Neural progenitor cell (in vitro differentiated cells): ENCODE measurements at regions not wholly inside any gene's neighbourhood (a gene's known extent, or its start where the extent isn't known, plus 50 kb on each side); places are given as distances from the start of the nearest gene placed in this dataset.

Source experiments
- DNase-seq: peaks from one replicate; pipeline ENCODE4 v3.0.0-alpha.2; 2016; ENCODE audit warnings: low spot score
- H2AFZ ChIP-seq: fragments of 200-600 bp; sonication (generic); replicated peaks from 2 replicates; pipeline ENCODE4 v1.6.1; 2016; ENCODE audit warnings: antibody characterized with exemption
- H3F3A ChIP-seq: fragments of 200-600 bp; sonication (generic); 2 replicates; pipeline ENCODE4 v1.6.1; 2016; ENCODE audit warnings: antibody characterized with exemption, low read depth
- H3K27ac ChIP-seq: fragments of 200-600 bp; sonication (generic); 2 replicates; pipeline ENCODE4 v1.5.1; 2016; ENCODE audit warnings: mild to moderate bottlenecking
- H3K27me3 ChIP-seq: fragments of 200-600 bp; sonication (generic); 2 replicates; pipeline ENCODE4 v1.6.1; 2016; ENCODE audit warnings: mild to moderate bottlenecking, moderate library complexity
- H3K36me3 ChIP-seq: fragments of 200-600 bp; sonication (generic); 2 replicates; pipeline ENCODE4 v1.5.1; 2016
- H3K4me1 ChIP-seq: fragments of 200-600 bp; sonication (generic); 2 replicates; pipeline ENCODE4 v1.6.1; 2016; ENCODE audit warnings: mixed run types
- H3K4me2 ChIP-seq: fragments of 200-600 bp; sonication (generic); 2 replicates; pipeline ENCODE4 v1.6.1; 2016
- H3K4me3 ChIP-seq: fragments of 200-600 bp; sonication (generic); 2 replicates; pipeline ENCODE4 v1.5.1; 2016
- H3K79me2 ChIP-seq: fragments of 200-600 bp; sonication (generic); 2 replicates; pipeline ENCODE4 v1.6.1; 2016; ENCODE audit warnings: low read depth
- H3K9ac ChIP-seq: fragments of 200-600 bp; sonication (generic); 2 replicates; pipeline ENCODE4 v1.6.1; 2016
- H3K9me3 ChIP-seq: fragments of 200-600 bp; sonication (generic); 2 replicates; pipeline ENCODE4 v1.5.1; 2016; ENCODE audit warnings: low read depth
- H4K20me1 ChIP-seq: fragments of 200-600 bp; sonication (generic); 2 replicates; pipeline ENCODE4 v1.6.1; 2016; ENCODE audit warnings: low read depth
- H3K27ac Mint-ChIP-seq: 3 replicates; pipeline ENCODE4 v1.8.0; 2021; ENCODE audit warnings: mixed read lengths
- H3K27me3 Mint-ChIP-seq: 2 replicates; pipeline ENCODE4 v1.8.0; 2022; ENCODE audit warnings: low read depth, mild to moderate bottlenecking, inconsistent platforms, moderate library complexity, mixed read lengths; ENCODE audit not compliant: insufficient read depth
- H3K36me3 Mint-ChIP-seq: 3 replicates; pipeline ENCODE4 v1.8.0; 2021; ENCODE audit warnings: mixed read lengths
- H3K4me1 Mint-ChIP-seq: 3 replicates; pipeline ENCODE4 v1.8.0; 2021; ENCODE audit warnings: mixed read lengths
- H3K4me3 Mint-ChIP-seq: 3 replicates; pipeline ENCODE4 v1.8.0; 2021; ENCODE audit warnings: mild to moderate bottlenecking, moderate library complexity, mixed read lengths
- H3K9me3 Mint-ChIP-seq: 3 replicates; pipeline ENCODE4 v1.8.0; 2020; ENCODE audit warnings: mixed read lengths
- CTCF ChIP-seq: fragments of 200-600 bp; sonication (generic); IDR thresholded peaks from 2 replicates; pipeline ENCODE4 v1.5.1; 2017; ENCODE audit warnings: antibody characterized with exemption, mild to moderate bottlenecking
- EZH2 ChIP-seq: fragments of 200-600 bp; sonication (generic); IDR thresholded peaks from 2 replicates; pipeline ENCODE4 v1.6.1; 2017; ENCODE audit warnings: antibody characterized with exemption, mild to moderate bottlenecking, moderate library complexity
- EZH2phosphoT487 ChIP-seq: fragments of 200-600 bp; sonication (generic); IDR thresholded peaks from 2 replicates; pipeline ENCODE4 v1.6.1; 2017; ENCODE audit warnings: antibody characterized with exemption

GRCh38 chr3:25133588-25133987 is 294.5 kb upstream of the RARB start:
- peaks cover 15% of the 10 kb centered on the region for H3K9me3 ChIP-seq
- peaks cover 12% of the 10 kb centered on the region for H3K9me3 Mint-ChIP-seq
- H3K4me1 ChIP-seq = no peaks in the 10 kb centered on the region
- no peaks in the 10 kb centered on the region for H3K27me3 ChIP-seq
- no peak overlapping the region for H3K4me3 ChIP-seq
- no peaks in the 10 kb centered on the region for H3K79me2 ChIP-seq
- no peak overlapping the region for H3K27ac ChIP-seq
- H3K4me1 Mint-ChIP-seq = no peaks in the 10 kb centered on the region
- H3K27ac Mint-ChIP-seq = no peak overlapping the region
- H3F3A ChIP-seq = no peaks in the 10 kb centered on the region
- H3K9ac ChIP-seq = no peak overlapping the region
- no peaks in the 10 kb centered on the region for H3K36me3 ChIP-seq
- H4K20me1 ChIP-seq = no peaks in the 10 kb centered on the region
- no peak for TF ChIP-seq CTCF
- no peak for TF ChIP-seq EZH2phosphoT487
- TF ChIP-seq EZH2 = no peak
- no peak for DNase-seq
- no peaks in the 10 kb centered on the region for H3K27me3 Mint-ChIP-seq
- H3K36me3 Mint-ChIP-seq = no peaks in the 10 kb centered on the region
- no peak overlapping the region for H3K4me3 Mint-ChIP-seq
- no peak overlapping the region for H3K4me2 ChIP-seq
- H2AFZ ChIP-seq = no peak overlapping the region

GRCh38 chr3:25137606-25138005 is 290.5 kb upstream of the RARB start:
- H3K4me2 ChIP-seq = no peak overlapping the region
- no peaks in the 10 kb centered on the region for H4K20me1 ChIP-seq
- H3K4me1 ChIP-seq = no peaks in the 10 kb centered on the region
- no peak overlapping the region for H3K9ac ChIP-seq
- H3K79me2 ChIP-seq = no peaks in the 10 kb centered on the region
- no peak for DNase-seq
- Mint-ChIP-seq H3K4me1 (no peaks in the 10 kb centered on the region), H3K27me3 (no peaks in the 10 kb centered on the region), H3K4me3 (no peak overlapping the region), H3K27ac (no peak overlapping the region), H3K36me3 (no peaks in the 10 kb centered on the region), H3K9me3 (no peaks in the 10 kb centered on the region)
- no peak for TF ChIP-seq CTCF
- TF ChIP-seq EZH2 = no peak
- no peak for TF ChIP-seq EZH2phosphoT487
- H3K9me3 ChIP-seq = no peaks in the 10 kb centered on the region
- no peak overlapping the region for H3K4me3 ChIP-seq
- no peaks in the 10 kb centered on the region for H3K36me3 ChIP-seq
- no peaks in the 10 kb centered on the region for H3K27me3 ChIP-seq
- H3F3A ChIP-seq = no peaks in the 10 kb centered on the region
- H3K27ac ChIP-seq = no peak overlapping the region
- peak overlapping the region; percentile 47 for H2AFZ ChIP-seq

DNA sequence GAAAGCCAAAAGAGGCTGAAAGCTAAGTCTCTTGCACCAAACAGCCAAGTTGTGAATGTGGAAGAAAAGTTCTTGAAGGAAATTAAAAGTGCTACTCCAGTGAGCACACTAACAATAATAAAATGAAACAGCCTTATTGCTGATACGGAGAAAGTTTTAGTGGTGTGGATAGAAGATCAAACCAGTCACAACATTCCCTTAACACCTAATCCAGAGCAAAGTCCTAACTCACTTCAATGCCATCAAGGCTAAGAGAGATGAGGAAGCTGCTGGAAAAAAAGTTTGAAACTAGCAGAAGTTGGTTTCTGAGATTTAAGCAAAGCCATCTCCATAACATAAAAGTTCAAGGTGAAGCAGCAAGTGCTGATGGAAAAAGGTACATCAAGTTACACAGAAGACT is 288.8 kb upstream of the RARB start:
- H3K27me3 ChIP-seq = no peaks in the 10 kb centered on the region
- H3K9me3 Mint-ChIP-seq = no peaks in the 10 kb centered on the region
- H3K4me3 ChIP-seq = no peak overlapping the region
- no peak overlapping the region for H3K4me3 Mint-ChIP-seq
- no peak overlapping the region for H3K27ac Mint-ChIP-seq
- H2AFZ ChIP-seq = no peak overlapping the region
- no peak overlapping the region for H3K27ac ChIP-seq
- no peaks in the 10 kb centered on the region for H3K79me2 ChIP-seq
- H3K36me3 ChIP-seq = no peaks in the 10 kb centered on the region
- no peaks in the 10 kb centered on the region for H3F3A ChIP-seq
- H3K9ac ChIP-seq = no peak overlapping the region
- H3K4me1 ChIP-seq = peaks cover 6% of the 10 kb centered on the region
- no peaks in the 10 kb centered on the region for H3K27me3 Mint-ChIP-seq
- H3K4me2 ChIP-seq = no peak overlapping the region
- H4K20me1 ChIP-seq = no peaks in the 10 kb centered on the region
- H3K4me1 Mint-ChIP-seq = no peaks in the 10 kb centered on the region
- DNase-seq = no peak
- no peak for TF ChIP-seq EZH2phosphoT487
- no peaks in the 10 kb centered on the region for H3K9me3 ChIP-seq
- H3K36me3 Mint-ChIP-seq = no peaks in the 10 kb centered on the region

DNA sequence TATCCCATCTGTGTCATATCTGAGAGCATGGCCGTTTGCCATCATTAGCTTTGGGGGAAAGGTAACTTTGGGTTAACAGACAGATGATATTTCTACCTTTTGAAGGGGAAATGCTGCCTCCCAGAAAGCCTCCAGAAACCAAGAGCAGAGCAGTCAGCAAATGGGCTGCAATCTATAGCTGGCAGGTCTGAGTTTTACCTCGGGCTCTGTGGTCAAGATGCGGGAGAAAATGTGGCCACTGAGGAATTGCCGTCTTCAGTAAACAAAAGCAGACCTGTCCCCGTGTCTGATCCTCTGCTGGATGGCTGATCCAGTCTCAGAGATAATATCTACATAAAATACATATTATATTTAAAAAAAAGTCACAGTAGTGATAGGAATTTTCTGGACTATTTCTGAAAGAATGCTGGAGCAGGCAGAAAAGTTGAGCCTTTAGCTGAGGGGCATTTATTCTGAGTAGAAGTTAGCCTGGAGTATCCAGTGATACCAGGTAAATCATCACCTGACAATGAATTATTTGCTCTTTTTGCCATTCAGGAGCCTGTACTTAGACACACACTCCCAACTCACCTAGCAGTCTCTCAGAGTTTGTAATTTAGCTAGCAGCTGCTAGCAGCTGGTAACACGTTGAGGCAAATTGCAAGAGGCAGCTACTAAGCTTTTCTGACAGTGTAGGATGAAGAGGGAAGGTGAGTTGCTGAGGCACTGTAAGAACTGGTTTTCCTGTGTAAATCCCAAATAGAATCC is 285.3 kb upstream of the RARB start:
- Histone ChIP-seq H3K79me2 (no peaks in the 10 kb centered on the region), H2AFZ (no peak overlapping the region), H3F3A (no peaks in the 10 kb centered on the region), H3K27ac (no peak overlapping the region), H3K4me3 (no peak overlapping the region), H3K36me3 (no peaks in the 10 kb centered on the region), H3K9ac (no peak overlapping the region), H3K4me1 (peaks cover 6% of the 10 kb centered on the region), H3K27me3 (no peaks in the 10 kb centered on the region), H4K20me1 (no peaks in the 10 kb centered on the region), H3K9me3 (no peaks in the 10 kb centered on the region), H3K4me2 (no peak overlapping the region)
- TF ChIP-seq CTCF (no peak), EZH2phosphoT487 (no peak)
- no peak for DNase-seq
- Mint-ChIP-seq H3K4me1 (no peaks in the 10 kb centered on the region), H3K36me3 (peaks cover 3% of the 10 kb centered on the region), H3K27ac (no peak overlapping the region), H3K9me3 (peaks cover 5% of the 10 kb centered on the region), H3K27me3 (peaks cover 5% of the 10 kb centered on the region), H3K4me3 (no peak overlapping the region)
